Lung (tissue), 11 donors: ENCODE measurements at regions not wholly inside any gene's neighbourhood (a gene's known extent, or its start where the extent isn't known, plus 50 kb on each side); places are given as distances from the start of the nearest gene placed in this dataset.

Experiments
- ATAC-seq: fragments of 200-7000 bp; cut with Tn5 transposase; one replicate; pipeline ENCODE4 v1.9.1; 2020; ENCODE audit warnings: moderate number of reproducible peaks; ENCODE audit not compliant: insufficient read depth, low FRiP score
- DNase-seq, 3 donors: peaks; one replicate each; pipeline ENCODE4 v3.0.0-alpha.2; 2013 to 2017
- H3K27ac ChIP-seq, 2 donors: one replicate each; pipeline ENCODE4 v1.5.1; 2013; ENCODE audit warnings: mild to moderate bottlenecking in 2 of 2, moderate library complexity in 2 of 2, control low read depth in 1 of 2, inconsistent platforms in 1 of 2, low read depth in 1 of 2, low read length in 1 of 2
- H3K27me3 ChIP-seq, 3 donors: one replicate each; pipeline ENCODE4 v1.5.1; 2013; ENCODE audit warnings: low read length in 2 of 3; ENCODE audit not compliant: control insufficient read depth in 3 of 3, insufficient read depth in 3 of 3
- H3K36me3 ChIP-seq, 4 donors: one replicate each; pipeline ENCODE4 v1.5.1; 2013; ENCODE audit warnings: low read length in 4 of 4, mild to moderate bottlenecking in 1 of 4, moderate library complexity in 1 of 4; ENCODE audit not compliant: control insufficient read depth in 4 of 4, insufficient read depth in 4 of 4
- H3K4me1 ChIP-seq, 5 donors: one replicate each; pipeline ENCODE4 v1.5.1; 2013; ENCODE audit warnings: low read length in 5 of 5, mild to moderate bottlenecking in 2 of 5, moderate library complexity in 1 of 5; ENCODE audit not compliant: control insufficient read depth in 5 of 5, insufficient read depth in 5 of 5
- H3K4me3 ChIP-seq: one replicate; pipeline ENCODE4 v1.5.1; 2013; ENCODE audit warnings: mild to moderate bottlenecking, control low read depth, moderate library complexity
- H3K9ac ChIP-seq, 2 donors: one replicate each; pipeline ENCODE4 v1.5.1; 2013; ENCODE audit warnings: low read length in 2 of 2, control low read depth in 1 of 2; ENCODE audit not compliant: insufficient read depth in 1 of 2
- H3K9me3 ChIP-seq, 4 donors: one replicate each; pipeline ENCODE4 v1.5.1; 2013; ENCODE audit warnings: low read length in 3 of 4, mild to moderate bottlenecking in 1 of 4, moderate library complexity in 1 of 4; ENCODE audit not compliant: control insufficient read depth in 4 of 4, insufficient read depth in 3 of 4
- CTCF ChIP-seq: IDR thresholded peaks from 2 replicates; pipeline ENCODE4 v1.5.1; 2012; ENCODE audit warnings: mild to moderate bottlenecking; ENCODE audit errors: control extremely low read depth, extremely low read depth
- WGBS, 2 donors: extraction: QIAGEN DNeasy Blood & Tissue Kit; methylation state at CpG; one replicate each; pipeline ENCODE4 v1.1.7; 2013; 5-methylcytosine and 5-hydroxymethylcytosine counted together
- donor health status: control.
- donor health status: control.
- donor health status: Bipolar disorder and iron deficiency.
- donor health status: healthy.
- donor health status: DM: yes; HTN: yes; CAD: no.

GRCh38 chr2:228545041-228545747 is 363.7 kb upstream of the SPHKAP start:
- Histone ChIP-seq H3K4me3 (no peak overlapping the region), H3K9me3 (peaks cover 0 to 5% (median 0%) of the 10 kb centered on the region in 4 donors), H3K9ac (no peak overlapping the region), H3K27me3 (no peaks in the 10 kb centered on the region), H3K4me1 (peaks cover 0 to 10% (median 0%) of the 10 kb centered on the region in 5 donors), H3K27ac (no peak overlapping the region), H3K36me3 (no peaks in the 10 kb centered on the region)
- 57 to 70% methylated on average over 4 of the region's 4 CpGs for WGBS, 2 donors
- no peak for TF ChIP-seq CTCF
- DNase-seq (no peak), ATAC-seq (no peak)

- Histone ChIP-seq H3K27ac (no peak overlapping the region), H3K4me3 (no peak overlapping the region), H3K4me1 (peaks cover 0 to 10% (median 0%) of the 10 kb centered on the region in 5 donors), H3K9ac (no peak overlapping the region), H3K9me3 (peaks cover 0 to 5% (median 0%) of the 10 kb centered on the region in 4 donors), H3K36me3 (no peaks in the 10 kb centered on the region), H3K27me3 (no peaks in the 10 kb centered on the region)
- DNase-seq (no peak), ATAC-seq (no peak)
- no peak for TF ChIP-seq CTCF
Measured at GRCh38 chr2:228543117-228543516, 361.6 kb upstream of the SPHKAP start.

GRCh38 chr2:228542277-228542676 is 360.8 kb upstream of the SPHKAP start:
- Histone ChIP-seq H3K9ac (no peak overlapping the region), H3K27me3 (no peaks in the 10 kb centered on the region), H3K4me3 (no peak overlapping the region), H3K36me3 (no peaks in the 10 kb centered on the region), H3K4me1 (peaks cover 0 to 10% (median 0%) of the 10 kb centered on the region in 5 donors), H3K9me3 (peaks cover 0 to 5% (median 0%) of the 10 kb centered on the region in 4 donors), H3K27ac (no peak overlapping the region)
- WGBS, 2 donors: 83 to 86% methylated on average over 4 of the region's 4 CpGs
- TF ChIP-seq CTCF: no peak
- no peak for ATAC-seq
- DNase-seq: no peak

- no peak for TF ChIP-seq CTCF
- 86 to 90% methylated on average over 4 of the region's 4 CpGs for WGBS, 2 donors
- peaks cover 0 to 2% (median 0%) of the 10 kb centered on the region in 4 donors for H3K9me3 ChIP-seq
- no peak overlapping the region for H3K9ac ChIP-seq
- H3K27ac ChIP-seq: no peak overlapping the region
- H3K4me1 ChIP-seq: peaks cover 0 to 10% (median 0%) of the 10 kb centered on the region in 5 donors
- no peak for ATAC-seq
- no peak for DNase-seq
- no peaks in the 10 kb centered on the region for H3K36me3 ChIP-seq
- no peak overlapping the region for H3K4me3 ChIP-seq
- no peaks in the 10 kb centered on the region for H3K27me3 ChIP-seq
Measured at GRCh38 chr2:228541789-228542188, 360.3 kb upstream of the SPHKAP start.
